GM12864 (cell line): ENCODE measurements at regions not wholly inside any gene's neighbourhood (a gene's known extent, or its start where the extent isn't known, plus 50 kb on each side); places are given as distances from the start of the nearest gene placed in this dataset.
A peak's percentile ranks its signal among the peaks of the same experiment; 100 is the strongest.

Experiments
- DNase-seq: peaks from one replicate; pipeline ENCODE4 v3.0.0-alpha.2; 2011; ENCODE audit warnings: low read depth
- H3K4me3 ChIP-seq: 2 replicates; pipeline ENCODE4 v1.5.1; 2011; ENCODE audit warnings: mild to moderate bottlenecking, low read depth, low read length, control low read depth
- TF ChIP-seq, protein P1 (sequence below): IDR thresholded peaks from 2 replicates; pipeline ENCODE4 v1.5.1; 2011; ENCODE audit warnings: low read depth, mild to moderate bottlenecking, moderate library complexity, low read length, control low read depth, inconsistent platforms; ENCODE audit errors: missing control alignments

DNA sequence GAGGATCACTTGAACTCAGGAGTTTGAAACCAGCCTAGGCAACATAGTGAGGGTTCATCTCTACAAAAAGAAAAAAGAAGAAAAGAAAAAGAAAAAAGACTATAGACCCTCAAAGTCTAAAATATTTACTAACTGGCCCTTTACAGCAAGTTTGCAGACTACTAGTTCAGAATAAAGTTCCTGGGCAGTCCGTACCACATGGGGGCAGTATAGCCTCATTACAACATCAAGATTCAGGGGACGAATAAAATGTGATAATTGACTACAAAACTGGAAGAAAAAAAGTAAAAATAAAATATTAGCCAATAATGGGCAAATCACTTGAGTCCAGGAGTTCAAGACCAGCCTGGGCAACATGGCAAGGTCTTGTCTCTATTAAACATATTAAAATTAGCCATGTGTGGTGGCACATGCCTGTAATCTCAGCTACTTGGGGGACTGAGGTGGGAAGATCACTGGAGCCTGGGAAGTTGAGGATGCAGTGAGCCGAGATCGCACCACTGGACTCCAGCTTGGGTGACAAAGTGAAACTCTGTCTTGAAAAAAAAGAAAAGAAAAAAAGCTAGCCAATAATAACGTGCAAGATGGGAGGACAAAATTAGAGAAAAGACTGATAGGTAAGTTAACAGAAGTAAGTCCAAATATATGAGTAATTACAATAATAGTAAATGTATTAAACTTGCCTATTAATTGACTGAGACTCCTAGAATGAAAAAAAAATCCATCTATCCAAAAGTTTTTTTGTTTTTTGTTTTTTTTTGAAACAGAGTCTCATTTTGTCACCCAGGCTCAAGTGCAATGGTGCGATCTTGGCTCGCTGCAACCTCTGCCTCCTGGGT, 129.4 kb upstream of the SEC14L1 start:
- H3K4me3 ChIP-seq = no peak overlapping the region
- TF ChIP-seq, protein P1, sequence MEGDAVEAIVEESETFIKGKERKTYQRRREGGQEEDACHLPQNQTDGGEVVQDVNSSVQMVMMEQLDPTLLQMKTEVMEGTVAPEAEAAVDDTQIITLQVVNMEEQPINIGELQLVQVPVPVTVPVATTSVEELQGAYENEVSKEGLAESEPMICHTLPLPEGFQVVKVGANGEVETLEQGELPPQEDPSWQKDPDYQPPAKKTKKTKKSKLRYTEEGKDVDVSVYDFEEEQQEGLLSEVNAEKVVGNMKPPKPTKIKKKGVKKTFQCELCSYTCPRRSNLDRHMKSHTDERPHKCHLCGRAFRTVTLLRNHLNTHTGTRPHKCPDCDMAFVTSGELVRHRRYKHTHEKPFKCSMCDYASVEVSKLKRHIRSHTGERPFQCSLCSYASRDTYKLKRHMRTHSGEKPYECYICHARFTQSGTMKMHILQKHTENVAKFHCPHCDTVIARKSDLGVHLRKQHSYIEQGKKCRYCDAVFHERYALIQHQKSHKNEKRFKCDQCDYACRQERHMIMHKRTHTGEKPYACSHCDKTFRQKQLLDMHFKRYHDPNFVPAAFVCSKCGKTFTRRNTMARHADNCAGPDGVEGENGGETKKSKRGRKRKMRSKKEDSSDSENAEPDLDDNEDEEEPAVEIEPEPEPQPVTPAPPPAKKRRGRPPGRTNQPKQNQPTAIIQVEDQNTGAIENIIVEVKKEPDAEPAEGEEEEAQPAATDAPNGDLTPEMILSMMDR = peak; percentile 53
- DNase-seq = peak; percentile 3

DNA sequence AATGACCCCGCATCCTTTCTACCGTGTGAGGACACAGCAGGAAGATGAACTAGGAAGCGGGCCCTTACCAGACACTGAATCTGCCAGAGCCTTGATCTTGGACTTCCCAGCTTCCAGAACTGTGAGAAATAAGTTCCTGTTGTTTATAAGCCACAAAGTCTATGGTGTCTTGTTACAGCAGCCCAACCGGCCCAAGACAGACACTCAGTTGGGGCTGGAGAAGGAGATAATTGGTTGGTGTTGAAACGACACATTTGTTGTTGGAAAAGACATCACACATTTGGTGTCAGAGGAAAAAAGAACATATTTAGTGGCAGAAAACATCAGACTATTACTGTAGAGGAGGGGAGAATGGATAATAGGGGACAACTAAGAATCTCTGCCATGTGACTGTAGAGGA, 122.3 kb upstream of the SEC14L1 start:
- TF ChIP-seq, protein P1 = no peak
- no peak overlapping the region for H3K4me3 ChIP-seq
- no peak for DNase-seq

DNA sequence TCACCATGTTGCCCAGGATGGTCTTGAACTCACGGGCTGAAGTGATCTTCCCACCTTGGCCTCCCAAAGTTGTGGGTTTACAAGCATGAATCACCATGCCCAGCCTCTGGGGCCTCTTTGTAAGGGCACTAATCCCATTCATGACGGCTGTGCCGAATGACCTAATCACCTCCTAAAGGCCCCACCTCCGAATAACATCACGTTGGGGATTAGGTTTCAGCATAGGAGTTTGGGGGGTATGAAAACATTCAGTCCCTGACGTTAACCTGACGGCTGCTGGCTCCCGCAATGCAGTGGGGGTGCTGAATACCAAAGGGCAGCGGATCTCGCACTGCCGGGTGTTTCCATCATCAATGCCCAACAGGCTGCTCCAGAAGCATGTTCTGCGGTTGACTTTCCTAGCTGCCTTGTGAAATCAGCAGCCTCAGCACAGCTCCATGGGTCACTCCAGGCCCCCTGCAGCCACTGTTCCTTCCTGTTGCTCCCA, 120.8 kb upstream of the SEC14L1 start:
- no peak overlapping the region for H3K4me3 ChIP-seq
- DNase-seq = no peak
- TF ChIP-seq, protein P1 = no peak

DNA sequence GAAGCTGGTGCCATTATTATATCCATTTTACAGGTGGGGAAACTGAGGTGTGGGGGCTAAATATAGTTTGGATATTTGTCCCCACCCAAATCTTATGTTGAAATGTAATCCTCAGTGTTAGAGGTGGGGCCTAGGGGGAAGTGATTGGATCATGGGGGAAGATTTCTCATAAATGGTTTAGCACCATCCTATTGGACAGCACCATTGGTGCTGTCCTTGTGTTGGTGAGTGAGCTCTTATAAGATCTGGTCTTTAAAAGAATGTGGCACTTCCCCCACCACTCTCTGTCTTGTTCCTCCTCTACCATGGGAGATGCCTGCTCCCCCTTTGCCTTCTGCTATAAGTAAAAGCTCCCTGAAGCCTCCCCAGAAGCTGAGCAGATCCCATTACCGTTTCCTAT, 119.8 kb upstream of the SEC14L1 start:
- DNase-seq = no peak
- TF ChIP-seq, protein P1 = no peak
- H3K4me3 ChIP-seq = no peak overlapping the region

DNA sequence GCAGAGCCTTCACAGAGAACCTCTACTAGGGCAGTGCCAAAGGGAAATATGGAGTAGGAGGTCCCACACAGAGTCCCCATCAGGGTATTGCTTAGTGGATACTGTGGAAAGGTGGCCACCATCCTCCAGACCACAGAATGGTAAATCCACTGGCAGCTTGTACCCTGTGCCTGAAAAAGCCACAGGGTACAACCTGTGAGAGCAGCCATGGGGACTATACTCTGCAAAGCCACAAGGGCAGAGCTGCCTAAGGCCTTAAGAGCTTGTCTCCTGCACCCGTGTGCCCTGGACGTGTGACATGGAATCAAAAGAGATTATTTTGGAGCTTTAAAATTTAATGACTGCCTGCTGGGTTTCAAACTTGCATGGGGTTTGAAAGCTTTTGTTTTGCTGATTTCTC, 118.0 kb upstream of the SEC14L1 start:
- DNase-seq = no peak
- no peak overlapping the region for H3K4me3 ChIP-seq
- TF ChIP-seq, protein P1 = no peak

DNA sequence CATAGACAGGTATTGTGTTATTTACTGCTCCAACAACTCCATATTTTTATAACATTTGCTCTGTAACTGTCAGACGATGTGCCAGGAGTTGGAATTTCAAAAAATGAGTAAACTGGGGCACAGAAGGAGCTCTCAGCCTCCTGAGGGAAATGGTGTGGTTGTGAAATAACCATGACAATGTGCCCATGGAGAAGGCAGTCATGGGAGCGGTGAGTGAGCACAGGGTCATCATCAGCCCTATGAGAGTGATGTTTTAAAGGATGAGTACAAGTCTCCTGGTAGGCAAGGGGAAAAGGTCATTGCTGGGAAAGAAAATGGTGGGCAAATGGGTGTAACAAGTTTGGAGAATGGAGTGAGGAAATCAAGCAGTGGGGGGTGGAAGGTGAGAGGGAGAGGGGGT, 115.0 kb upstream of the SEC14L1 start:
- TF ChIP-seq, protein P1 = no peak
- no peak overlapping the region for H3K4me3 ChIP-seq
- no peak for DNase-seq
